ENCODE measurements at regions not wholly inside any gene's neighbourhood (a gene's known extent, or its start where the extent isn't known, plus 50 kb on each side); places are given as distances from the start of the nearest gene placed in this dataset.

DNA sequence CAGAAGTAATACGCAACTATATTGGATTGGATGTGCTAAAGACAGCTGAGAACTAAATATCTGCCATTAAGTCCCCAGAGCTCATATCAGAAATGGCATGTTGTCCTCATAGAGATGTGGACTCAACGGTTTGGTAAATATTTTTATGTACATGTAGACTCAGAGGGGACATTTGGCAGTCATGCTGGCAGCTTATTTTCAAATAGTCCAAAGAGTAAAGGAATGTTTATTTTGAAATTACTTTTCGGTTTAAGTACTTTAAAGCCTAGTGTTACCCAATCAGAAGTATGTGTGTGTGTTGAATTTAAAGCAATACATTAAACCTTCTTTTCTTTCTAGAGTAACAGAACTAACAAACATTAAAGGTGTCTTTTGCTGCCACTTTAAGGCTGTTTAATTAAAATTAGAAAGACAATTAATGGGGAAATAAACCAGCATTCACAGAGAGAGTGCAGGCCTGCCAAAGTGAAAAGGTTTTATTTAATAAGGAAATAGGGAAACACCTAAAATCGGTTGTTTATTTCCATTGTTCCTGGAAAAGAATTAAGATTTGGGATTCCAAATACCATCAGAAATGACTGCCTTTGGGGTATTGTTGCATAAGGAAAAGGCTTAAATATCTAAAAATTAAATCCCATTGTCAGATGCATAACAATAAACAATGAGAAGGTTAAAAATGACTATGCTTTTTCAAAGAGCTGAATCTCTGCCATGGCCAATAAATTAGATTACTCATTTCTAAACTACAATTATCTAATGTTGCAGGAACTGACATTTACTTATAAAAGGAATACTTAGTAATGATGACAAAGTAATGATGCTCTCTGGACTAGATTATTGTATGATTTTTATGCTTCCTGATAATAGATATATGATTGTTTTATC lies 113.4 kb upstream of the AHR start:
- DNase-seq, result no peak

DNA sequence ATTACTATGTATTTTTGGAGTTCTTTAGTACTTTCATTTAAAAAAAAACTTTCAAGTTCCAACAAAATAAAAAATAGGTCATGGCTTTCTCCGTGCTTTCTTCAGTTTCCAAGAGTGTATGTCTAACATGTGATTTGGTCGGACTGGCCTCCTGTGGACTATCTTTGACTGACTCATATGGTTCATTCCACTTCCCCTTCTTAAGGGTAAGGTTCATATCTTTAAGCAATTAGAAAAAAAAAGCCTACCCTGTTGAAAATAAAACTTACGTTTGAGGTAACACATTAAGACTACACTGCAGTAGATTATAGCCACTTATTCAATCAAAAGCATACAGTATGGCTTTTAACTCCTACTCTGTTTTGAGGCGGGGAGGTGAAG lies 112.8 kb upstream of the AHR start:
- DNase-seq, result no peak

DNA sequence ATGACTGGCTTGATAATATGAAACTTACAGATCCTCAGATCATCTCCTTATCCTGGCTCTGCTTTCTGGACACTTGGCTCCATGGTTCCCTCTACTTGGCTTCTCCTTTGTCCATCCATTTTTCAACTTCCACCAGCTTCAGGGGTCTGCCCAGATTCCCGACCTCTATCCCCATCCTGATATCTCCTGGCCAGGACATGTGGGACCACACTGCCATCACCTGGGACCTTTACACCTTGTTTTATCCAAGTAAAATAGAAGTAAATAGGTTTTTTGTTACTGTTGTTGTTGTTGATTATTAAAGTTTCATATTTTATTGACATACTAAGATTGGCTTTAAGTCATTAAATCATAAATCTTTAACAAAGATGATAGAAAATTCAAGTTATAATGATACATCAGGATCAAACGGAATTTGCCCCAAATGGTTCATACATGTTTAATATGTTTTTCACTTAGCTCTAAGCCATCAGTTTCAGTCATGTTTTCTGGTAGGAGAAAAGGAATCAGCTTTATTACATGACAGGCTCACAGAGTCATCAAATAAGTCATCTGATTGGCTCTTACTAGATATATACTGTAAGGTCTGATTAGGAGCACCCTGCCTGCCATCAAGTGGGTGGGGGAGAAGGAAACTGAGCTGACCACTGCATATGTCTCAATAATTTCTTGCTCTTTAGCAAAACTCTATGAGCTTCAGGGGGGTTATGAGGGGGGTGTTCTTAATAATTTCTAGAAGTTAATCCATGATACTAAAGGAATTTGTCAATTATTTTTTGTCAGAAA lies 111.5 kb upstream of the AHR start:
- DNase-seq, result no peak

DNA sequence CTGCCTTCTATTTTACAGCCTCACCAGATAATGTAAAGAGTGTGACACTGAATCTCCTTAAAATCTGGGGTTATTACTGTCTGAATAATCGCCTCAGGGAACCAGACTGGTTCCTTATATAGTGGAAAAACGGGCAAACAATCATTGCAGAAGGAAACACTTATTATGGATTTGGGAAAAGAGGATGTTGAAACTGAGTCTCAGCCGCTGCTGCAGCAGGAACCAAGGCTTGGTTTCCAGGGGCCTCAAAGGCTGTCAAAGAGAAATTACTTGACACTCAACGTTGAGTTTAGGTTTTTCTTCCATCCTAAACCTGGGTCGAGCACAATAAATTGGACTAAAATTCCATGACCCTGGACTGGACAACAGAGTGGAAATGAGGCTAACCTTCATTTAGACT lies 103.8 kb upstream of the AHR start:
- no peak for DNase-seq

DNA sequence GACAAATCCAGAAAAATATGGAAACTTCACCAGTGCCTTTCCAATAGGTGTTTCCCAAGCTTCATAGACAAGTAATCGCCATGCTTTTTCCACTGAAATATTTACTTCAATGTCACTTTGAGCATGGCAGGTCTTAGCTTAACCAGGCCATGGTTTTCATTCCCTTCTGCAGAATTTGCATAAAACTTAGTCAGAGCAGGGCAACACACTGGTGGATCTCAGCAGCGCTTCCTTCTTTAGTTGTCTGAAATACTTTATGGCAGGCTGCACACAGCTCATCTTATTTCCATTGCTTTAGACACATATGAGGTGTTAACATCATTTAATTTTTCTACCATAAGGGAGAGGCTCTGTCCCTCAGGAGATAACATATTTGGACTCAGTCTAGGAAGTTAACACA lies 102.9 kb upstream of the AHR start:
- no peak for DNase-seq

DNA sequence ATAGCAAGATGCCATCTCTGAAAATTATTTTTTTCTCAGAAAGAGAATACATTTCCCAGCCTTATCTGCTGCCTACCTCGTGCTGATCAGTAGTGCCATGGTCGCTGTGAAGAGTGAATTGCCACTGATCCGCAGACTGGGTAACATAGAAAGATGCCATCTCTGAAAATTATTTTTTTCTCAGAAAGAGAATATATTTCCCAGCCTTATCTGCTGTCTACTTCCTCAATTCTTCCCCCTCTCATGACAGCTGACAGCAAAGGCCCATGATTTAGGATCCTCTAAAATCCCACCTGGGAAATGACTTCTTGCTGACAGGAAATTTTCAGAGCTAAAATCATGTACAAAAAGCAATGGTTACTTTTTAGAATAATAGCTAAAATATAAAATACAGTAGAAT lies 92.5 kb upstream of the AHR start:
- no peak for DNase-seq

DNA sequence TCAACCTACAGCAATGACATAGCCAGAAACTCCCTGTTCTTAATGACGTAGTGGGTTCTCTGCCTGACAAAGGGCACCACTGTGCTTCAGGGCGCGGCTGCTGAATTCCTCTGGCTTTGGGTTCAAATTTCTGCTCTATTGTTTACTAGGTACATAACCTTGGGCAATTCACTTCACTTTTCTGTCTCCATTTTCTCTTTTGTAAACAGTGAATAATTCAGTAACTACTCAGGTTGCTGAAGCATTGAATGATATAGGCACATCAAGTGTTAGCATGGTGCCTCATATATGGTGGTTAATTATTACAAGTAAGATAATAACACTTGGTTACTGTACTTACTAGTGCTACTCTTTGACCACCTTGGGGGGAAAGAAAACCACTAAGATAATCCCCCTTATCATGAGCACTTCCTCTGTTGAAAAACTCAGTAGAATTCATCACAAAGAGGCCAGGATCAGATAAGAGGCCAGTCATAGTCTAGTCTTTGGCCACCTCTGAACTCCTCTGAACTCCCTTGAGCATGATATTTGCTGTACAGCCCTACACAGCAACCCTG lies 92.0 kb upstream of the AHR start:
- DNase-seq, result no peak

DNA sequence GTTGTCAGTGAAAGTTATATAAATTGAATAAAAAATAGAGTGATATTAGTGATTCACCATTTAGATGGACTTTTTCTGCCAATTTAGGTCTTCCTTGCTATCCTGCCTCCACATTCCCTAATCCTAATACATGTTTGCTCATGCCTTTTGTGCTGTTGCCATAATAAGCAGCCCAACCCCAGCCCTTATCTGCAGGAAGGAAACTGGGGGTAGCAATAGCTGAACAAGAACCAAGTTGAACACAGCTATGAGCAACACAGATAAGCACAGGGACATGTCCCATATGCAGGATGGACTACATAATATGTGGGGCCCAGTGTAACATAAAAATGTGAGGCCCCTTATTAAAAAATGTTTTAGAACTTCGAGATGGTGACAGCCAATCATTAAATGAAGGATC lies 91.2 kb upstream of the AHR start:
- no peak for DNase-seq

DNA sequence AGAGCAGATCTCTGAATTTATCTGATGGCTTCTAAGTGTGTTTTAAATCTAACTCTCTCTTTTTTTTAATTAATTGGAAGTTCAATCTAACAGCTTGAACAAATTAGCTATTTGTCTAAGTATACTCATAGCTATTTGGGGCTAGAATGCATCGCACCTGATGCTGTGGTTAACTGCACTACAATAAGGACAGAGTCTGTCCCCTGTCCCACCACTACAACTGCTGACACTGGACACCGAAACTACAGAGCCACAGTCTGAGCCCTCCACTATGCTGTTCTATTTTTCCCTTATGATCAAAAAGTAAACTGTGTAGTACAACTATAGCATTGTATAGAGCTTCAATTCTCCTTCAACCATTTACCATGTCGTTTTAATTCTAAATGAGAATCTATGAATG lies 89.4 kb upstream of the AHR start:
- DNase-seq, result no peak

DNA sequence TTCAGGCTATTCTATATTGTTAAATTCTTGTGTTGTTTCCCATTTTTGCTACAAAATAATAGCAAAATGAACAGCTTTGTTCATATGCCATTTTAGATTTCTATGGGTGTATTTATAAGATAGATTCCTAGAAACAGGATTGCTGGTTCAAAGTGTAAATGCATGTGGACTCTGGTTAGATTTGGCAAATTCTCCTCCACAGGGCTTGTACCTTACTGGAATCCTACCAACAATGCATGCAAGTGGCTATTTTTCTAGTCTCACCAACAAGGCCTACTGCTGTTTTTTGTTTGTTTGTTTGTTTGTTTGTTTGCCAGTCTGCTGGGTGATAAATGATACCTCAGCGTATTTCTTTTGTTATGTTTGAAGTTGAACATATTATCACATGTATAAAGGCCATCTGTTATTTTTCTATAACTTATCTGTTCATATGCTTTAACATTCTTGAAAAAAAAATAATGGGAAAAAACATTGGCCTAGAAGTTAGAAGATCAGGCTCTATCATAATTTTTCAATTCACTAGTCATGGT lies 87.1 kb upstream of the AHR start:
- no peak for DNase-seq

DNA sequence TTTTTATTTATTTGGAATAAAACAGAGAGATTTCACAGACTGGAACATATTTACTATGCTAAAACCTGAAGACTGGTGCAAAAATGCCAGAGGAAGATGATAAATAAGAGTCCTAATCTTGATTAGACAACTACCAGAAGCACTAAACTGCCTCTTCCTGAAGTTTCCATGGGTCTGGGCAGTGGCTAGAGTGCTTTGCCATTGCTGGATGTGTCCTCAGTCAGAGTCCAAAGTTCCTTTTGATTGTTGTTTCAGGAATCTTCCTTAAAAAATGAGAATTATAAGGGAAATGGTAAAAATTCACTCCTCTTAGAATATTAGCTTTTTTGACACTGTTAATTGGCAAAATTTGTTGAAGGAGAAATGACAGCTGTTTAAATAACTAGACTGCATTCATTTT lies 86.3 kb upstream of the AHR start:
- no peak for DNase-seq

DNA sequence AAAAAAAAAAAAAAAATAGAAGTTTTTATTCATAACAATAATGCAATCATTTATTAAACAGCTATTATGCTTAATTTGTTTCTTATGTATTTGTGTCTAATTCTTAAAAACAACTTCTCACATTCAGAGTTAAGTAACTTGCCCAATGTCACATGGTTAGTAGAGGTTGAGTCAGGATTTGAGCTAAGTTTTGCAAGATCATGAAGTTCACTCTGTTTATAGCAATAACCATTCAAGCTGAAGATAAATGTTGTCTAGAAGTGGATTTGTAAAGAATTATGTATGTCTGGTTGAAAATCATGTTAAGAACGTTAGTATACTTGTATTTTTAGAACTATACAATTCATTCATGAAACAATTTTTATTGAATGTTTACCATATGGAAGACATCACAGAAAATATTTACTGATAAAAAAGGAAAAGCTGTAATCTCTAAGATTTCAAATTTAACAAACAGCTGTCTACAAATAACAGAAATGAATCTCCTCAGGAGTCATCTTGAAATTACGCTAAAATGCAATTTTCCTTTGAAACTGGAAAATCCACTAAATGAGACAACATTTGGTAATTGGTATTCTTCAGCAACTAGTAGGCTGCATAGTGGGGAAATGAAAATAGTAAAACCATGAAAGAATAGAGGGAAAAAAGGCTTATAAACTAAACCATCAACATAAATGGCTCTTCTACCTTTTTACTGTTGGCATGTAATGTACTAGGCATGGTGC lies 70.5 kb upstream of the AHR start:
- no peak for DNase-seq

DNA sequence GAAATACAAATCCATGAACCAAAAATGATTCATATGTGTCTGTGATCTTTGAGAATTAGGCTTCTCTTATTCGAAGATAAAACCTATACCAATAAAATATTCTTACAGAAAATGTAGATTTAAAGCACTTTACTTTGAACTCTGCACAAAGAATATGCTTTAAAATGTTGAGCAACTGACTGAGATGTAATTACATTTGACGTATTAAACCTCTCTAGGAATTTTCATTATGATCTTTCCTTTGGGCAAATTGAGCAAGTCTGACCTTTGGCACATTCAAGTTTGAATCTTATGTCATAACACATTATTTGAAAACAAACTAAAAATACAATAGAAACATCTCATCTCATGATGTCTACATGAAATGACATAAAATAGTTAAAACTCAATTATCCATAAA lies 69.2 kb upstream of the AHR start:
- no peak for DNase-seq

DNA sequence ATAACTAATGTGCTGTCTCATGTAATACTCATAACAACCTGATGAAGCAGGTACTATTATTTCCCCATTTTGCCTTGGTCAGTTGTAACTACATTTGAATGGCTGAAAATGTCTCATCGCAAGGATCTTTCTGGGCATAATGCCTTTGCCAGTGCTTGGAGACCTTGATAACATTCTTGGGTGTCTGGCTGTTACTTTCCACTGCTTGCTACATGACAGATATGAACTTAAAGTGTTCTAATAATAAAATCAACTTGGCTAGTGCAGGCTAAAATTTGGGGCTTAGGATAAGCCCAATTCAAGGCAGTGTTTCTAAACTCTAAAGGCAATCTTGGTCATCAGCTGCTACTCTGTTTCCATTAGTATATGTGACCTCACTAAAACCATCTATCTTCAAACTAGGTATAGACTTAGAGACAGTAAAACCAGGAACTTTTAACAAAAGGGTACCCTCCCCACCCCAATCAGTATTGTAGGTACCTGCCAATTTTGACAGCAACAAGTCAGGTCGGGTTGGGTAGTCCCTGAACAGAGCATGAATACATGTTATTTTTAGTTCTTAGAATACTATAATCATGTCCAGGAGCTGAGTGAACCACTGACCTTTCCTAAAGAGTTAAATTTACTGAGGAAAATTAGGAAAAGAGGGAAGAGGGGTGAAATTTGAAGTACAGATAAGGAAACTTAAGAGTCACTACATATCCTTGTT lies 68.2 kb upstream of the AHR start:
- DNase-seq, result no peak

DNA sequence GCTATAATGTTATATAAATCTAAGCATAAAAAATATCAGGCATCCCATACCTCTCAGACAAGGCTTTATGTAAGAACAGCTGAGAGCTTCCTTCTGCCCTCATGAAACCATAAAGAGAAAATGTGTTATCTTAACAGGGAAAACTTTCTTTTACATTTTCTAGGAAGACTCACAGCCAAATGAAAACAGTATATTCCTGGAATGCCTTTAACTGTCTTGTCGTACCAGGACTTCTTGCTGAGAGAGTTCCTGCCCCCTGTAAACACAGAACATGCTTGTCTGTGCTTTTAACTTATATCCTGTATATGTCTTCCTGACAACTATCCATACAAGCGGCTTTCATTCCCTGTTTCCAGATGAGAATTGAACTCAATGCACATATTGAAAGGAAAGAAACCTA lies 64.8 kb upstream of the AHR start:
- DNase-seq, result no peak

DNA sequence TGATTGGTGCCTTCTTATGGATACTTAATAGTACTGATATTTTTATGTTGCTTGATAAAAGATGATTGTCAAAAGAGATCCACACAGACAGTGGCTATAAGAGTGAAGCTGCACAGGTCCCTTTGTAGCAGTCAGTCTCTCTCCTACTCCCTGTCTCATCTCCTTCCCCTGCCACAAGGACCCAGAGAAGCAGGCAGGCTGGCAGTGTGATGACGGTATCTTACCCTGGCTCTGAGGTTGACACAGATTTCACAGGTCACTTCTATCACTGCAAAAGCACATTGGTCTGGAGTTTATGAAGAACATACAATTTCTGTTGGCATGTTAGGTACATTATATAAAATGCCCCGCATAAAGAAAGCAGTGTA lies 64.4 kb upstream of the AHR start:
- DNase-seq, result no peak

DNA sequence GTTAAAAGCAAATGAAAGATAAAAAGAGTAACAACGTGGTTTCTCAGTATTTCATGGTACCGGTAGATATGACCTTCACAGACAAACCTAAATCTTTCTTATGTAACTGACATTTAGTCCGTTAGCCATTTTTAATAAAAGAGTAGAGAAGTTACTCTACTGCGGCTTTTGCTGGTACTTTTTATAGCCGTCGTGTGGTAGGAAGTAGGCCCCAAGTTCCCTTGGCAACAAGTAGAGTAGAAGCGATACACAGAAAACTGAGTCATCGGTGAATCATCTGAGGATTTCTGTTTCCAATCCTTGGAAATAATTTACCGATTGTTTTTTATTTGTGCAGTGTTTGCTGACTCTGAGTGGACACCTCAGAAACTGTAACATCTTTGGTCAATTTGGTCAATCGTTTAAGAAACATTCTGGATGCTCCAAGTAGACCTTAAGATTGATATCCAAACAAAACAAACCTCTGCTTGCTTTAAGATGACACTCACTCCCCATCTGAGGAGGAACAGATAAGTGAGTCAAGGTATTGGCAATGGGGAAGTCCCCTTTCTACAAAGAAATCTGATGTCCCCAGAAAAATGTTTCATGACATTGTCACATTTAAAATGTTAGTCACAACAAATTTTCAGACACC lies 63.9 kb upstream of the AHR start:
- DNase-seq, result no peak

DNA sequence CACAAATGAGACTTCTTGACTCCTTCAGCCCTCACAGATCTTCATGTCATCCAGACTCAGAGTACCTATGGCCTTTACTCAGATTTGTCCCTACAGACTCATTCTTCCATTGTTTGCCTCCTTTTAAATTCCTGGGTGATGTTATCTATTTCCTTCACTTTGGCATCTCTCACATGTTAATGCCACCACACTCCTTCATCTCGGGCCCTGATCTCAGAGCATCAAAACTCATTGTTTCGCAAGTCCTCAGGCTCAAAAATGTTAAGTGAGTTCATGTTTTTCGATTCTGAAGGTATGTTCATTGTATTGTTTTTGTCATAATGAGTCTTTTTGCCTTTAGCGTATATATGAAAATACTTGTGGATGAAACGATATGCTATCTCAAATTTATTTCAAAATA lies 62.3 kb upstream of the AHR start:
- DNase-seq, result no peak

DNA sequence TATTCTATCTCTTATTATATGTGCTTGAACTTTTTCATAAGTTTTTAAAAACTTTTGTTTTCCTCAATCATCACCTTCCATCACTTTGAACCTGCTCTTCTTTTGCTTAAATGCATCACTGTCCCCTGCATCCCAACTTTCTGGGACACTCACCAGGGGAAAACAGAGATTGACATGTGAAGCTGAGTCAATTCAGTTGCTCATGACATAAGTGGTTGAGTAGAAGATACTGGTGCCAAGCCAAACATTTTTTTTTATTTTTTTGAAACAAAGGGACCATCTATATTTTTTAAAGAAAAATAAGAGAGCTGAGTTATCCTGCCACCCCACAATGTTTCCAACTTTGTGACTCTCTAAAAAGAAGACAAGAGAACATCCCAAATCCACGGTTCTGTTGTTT lies 61.8 kb upstream of the AHR start:
- DNase-seq, result no peak

DNA sequence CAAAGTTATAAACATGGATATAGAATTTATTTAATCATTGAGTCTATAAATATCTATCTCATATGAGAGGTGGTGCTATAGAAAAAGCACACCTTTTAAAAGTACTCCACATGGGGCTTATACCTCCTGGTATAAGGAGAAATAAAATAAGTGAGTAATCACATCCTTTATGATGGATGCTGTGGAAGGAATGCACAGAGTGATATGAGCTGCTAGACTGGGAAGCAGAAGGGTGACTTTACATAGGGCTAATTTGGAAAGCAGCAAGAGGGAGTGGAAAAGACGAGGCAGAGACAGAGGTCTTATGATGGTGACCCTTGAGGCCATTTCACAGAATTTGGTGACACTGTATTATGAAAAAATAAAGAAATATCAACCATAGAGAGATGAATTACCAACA lies 59.4 kb upstream of the AHR start:
- DNase-seq, result no peak

DNA sequence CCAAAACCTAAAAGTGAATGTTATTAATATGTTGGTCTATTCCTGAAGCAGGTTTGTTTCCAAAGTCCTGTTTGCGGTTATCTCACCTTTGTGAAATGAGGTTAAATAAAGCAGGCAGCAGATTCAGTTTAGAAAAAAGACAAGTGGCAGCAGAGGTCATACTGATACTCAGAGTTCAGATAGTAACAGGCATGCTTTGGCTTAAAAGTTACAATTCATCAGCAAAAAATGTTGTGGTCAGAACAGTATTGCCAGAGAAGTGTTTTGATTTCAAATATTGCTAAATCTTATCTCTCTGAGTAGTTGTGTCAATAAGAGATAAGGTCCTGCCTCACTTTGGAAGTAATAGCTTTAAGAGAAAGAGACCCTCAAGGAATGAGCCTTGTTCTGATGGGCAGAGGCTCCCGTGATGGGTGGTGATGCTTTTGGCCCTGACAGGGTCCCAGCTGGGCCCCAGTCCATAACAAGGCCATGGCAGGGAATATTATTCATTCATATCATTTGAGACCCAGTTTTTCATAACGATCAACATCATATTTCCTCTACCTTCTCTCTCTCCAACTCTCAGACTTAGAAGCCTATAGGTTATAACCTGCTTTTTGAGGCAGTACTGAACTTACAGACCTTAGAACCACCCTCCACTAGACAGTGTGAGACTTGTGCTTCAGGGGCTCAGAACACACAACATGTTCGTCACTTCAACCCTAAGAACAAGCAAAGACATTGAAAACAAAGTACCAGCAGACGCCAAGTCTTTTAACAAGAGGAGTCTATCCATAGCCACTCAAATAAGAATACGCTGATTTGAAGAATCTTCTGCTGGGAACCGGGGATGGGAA lies 58.5 kb upstream of the AHR start:
- DNase-seq, result no peak

Data from DMS153 (cell line).